PC-9 (cell line): ENCODE measurements at regions not wholly inside any gene's neighbourhood (a gene's known extent, or its start where the extent isn't known, plus 50 kb on each side); places are given as distances from the start of the nearest gene placed in this dataset.

Experiments
- CTCF ChIP-seq: fragments of 200-600 bp; sonication (generic); conservative IDR thresholded peaks from 2 replicates; pipeline ENCODE4 v1.6.1; 2017; ENCODE audit warnings: mixed run types, antibody characterized with exemption, mild to moderate bottlenecking, moderate library complexity
- EZH2 ChIP-seq: fragments of 200-600 bp; sonication (generic); IDR thresholded peaks from 2 replicates; pipeline ENCODE4 v1.8.0; 2017; ENCODE audit warnings: antibody characterized with exemption, low read depth

- TF ChIP-seq EZH2 (no peak), CTCF (no peak)
Measured at GRCh38 chr3:148343416-148343815, 354.3 kb upstream of the AGTR1 start.
